BE2C (cell line): ENCODE measurements at regions not wholly inside any gene's neighbourhood (a gene's known extent, or its start where the extent isn't known, plus 50 kb on each side); places are given as distances from the start of the nearest gene placed in this dataset.

Experiments
- DNase-seq: peaks from one replicate; pipeline ENCODE4 v3.0.0-alpha.2; 2020
- H3K27me3 ChIP-seq: fragments of 250-450 bp; sonication (Bioruptor Pico); 2 replicates; pipeline ENCODE4 v1.5.1; 2020; ENCODE audit warnings: mild to moderate bottlenecking
- H3K36me3 ChIP-seq: fragments of 250-450 bp; sonication (Bioruptor Pico); 2 replicates; pipeline ENCODE4 v1.5.1; 2020; ENCODE audit warnings: mild to moderate bottlenecking
- H3K4me1 ChIP-seq: fragments of 250-450 bp; sonication (Bioruptor Pico); 2 replicates; pipeline ENCODE4 v1.5.1; 2020
- H3K4me3 ChIP-seq: 2 replicates; pipeline ENCODE4 v1.5.1; 2011; ENCODE audit warnings: low read depth, low read length
- H3K9me3 ChIP-seq: fragments of 250-450 bp; sonication (Bioruptor Pico); 2 replicates; pipeline ENCODE4 v1.5.1; 2020
- TF ChIP-seq, protein P1 (sequence below): IDR thresholded peaks from 2 replicates; pipeline ENCODE4 v1.5.1; 2012; ENCODE audit warnings: mild to moderate bottlenecking, low read depth, low read length

DNA sequence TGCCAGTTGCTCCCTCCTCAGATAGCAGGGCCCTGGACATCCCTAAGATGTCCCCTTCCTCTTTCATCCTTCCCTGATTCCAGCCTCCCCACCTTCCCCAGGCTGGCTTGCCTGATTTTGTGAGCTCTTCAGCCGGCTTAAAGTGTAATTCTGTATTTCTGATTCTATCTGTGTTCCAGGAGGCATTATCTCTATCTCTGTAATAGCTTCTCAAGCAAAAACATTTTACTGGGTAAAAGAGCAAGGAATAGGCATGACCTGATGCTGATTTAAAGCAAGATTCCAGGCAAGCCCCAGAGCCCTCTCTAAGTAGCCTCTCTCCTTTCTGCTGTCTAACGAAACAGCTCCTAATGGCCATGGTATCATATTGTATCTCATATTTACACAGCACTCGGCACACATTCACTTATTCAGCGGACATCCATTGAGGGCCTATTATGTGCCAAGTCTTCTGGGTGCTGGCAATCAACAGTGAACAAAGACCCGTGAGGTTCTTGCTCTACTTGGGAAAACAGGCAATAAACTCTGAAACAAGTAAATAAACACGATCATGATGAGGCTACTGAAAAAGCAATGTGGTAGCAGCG, 100.9 kb upstream of the MSX2 start:
- Histone ChIP-seq H3K9me3 (no peaks in the 10 kb centered on the region), H3K4me1 (peaks cover 3% of the 10 kb centered on the region), H3K4me3 (no peak overlapping the region), H3K27me3 (no peaks in the 10 kb centered on the region), H3K36me3 (no peaks in the 10 kb centered on the region)
- TF ChIP-seq, protein P1, sequence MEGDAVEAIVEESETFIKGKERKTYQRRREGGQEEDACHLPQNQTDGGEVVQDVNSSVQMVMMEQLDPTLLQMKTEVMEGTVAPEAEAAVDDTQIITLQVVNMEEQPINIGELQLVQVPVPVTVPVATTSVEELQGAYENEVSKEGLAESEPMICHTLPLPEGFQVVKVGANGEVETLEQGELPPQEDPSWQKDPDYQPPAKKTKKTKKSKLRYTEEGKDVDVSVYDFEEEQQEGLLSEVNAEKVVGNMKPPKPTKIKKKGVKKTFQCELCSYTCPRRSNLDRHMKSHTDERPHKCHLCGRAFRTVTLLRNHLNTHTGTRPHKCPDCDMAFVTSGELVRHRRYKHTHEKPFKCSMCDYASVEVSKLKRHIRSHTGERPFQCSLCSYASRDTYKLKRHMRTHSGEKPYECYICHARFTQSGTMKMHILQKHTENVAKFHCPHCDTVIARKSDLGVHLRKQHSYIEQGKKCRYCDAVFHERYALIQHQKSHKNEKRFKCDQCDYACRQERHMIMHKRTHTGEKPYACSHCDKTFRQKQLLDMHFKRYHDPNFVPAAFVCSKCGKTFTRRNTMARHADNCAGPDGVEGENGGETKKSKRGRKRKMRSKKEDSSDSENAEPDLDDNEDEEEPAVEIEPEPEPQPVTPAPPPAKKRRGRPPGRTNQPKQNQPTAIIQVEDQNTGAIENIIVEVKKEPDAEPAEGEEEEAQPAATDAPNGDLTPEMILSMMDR, result no peak
- no peak for DNase-seq

DNA sequence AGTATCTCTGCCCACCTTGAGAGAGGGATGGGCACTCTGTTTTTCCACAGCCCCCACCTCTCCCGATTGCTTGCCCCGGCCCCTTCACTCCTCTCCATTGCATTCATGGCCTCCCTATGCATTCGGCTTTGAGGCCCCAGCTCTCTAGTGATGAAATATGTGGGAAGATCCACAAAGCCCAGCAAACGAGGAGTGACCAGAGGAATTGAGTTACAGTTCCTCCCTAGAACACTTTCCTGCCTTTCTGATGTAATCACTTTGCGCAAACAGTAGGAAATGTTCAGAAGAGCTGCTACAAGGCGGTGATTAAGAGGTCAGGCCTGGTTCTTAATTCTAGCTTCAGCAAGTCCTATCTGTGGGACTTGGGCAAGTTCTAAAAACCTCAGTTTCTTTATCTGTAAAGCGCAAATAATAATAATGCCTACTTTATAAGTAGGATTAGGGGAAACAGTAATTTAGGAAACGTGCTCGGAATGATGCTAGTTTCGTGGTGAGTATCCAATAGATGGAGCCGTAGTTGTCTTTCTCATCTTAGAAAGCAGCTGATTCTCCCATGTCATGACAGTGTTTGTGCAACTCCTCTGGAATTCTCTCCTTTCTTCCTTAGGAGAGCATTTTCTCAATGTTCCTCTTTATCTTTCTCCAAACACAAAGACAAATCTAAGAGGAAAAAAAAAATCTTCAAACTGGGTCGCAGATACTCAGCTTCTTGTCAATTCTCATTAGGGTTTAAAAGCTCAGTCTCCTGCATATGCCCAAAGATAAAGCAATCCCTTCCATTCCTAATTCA, 99.5 kb upstream of the MSX2 start:
- TF ChIP-seq, protein P1, result no peak
- no peaks in the 10 kb centered on the region for H3K9me3 ChIP-seq
- no peaks in the 10 kb centered on the region for H3K27me3 ChIP-seq
- no peak for DNase-seq
- H3K36me3 ChIP-seq, result no peaks in the 10 kb centered on the region
- no peaks in the 10 kb centered on the region for H3K4me1 ChIP-seq
- no peak overlapping the region for H3K4me3 ChIP-seq

DNA sequence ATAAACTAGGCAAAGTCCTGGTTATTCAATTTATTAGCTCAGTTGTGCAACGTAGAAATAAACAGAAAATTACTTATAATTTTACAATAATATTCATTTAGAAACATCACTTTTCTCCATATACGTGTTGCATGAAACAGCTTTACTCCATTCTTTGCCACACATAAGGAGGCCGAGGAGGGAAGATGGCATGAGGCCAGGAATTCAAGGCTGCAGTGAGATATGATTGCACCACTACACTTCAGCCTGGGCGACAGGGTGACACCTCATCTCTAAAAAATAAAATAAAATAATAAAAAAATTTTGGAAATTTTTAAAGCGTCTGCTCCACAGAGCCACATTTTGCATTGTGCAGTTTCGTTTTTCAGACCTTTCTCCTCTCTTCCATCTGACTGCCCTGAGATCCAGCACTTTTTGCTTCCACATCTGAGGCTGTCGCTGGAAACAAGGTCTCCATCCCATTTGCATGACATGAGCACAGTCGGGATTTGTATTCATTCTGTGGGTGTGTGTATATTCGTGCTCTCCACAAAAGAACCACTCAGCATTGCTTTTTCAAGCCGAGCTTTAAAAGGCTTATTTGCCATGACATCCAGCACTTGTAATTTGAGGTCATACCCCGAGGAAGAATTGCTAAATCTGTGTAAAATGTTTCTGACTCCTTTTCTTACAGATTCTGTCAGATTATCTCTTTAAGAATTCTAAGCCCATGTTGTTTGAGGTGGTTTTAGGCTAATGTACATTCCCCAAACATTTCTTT, 98.6 kb upstream of the MSX2 start:
- Histone ChIP-seq H3K4me1 (no peaks in the 10 kb centered on the region), H3K27me3 (no peaks in the 10 kb centered on the region), H3K36me3 (no peaks in the 10 kb centered on the region), H3K4me3 (no peak overlapping the region), H3K9me3 (no peaks in the 10 kb centered on the region)
- TF ChIP-seq, protein P1, result no peak
- no peak for DNase-seq

GRCh38 chr5:174626369-174626920, 97.9 kb upstream of the MSX2 start:
- no peak for DNase-seq
- Histone ChIP-seq H3K27me3 (no peaks in the 10 kb centered on the region), H3K9me3 (no peaks in the 10 kb centered on the region), H3K4me1 (no peaks in the 10 kb centered on the region), H3K4me3 (no peak overlapping the region), H3K36me3 (no peaks in the 10 kb centered on the region)
- TF ChIP-seq, protein P1, result no peak

DNA sequence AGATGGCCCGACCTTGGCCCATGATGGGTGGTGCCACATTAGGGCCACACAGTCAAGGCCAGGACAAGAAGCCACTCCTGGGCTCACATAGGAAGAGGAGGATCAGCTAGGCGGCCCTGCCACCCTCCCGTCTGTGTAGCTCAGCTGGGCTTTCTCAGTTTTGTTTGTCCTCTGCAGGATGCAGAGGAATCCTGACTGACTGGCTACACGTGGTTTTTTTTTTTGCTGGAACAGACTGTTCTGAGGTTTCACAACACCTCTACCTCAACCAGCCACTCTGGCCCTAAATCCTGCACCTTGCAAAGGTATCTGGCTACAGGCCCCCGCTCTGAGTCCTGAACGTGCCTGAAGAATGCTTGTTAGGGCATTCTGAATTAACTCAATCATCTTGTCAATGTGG, 88.3 kb upstream of the MSX2 start:
- DNase-seq, result no peak
- Histone ChIP-seq H3K27me3 (no peaks in the 10 kb centered on the region), H3K9me3 (no peaks in the 10 kb centered on the region), H3K36me3 (no peaks in the 10 kb centered on the region), H3K4me3 (no peak overlapping the region), H3K4me1 (no peaks in the 10 kb centered on the region)
- TF ChIP-seq, protein P1, result no peak
